CD4-positive, alpha-beta T cell (primary cell): ENCODE measurements at regions not wholly inside any gene's neighbourhood (a gene's known extent, or its start where the extent isn't known, plus 50 kb on each side); places are given as distances from the start of the nearest gene placed in this dataset.

Source experiments
- ATAC-seq: fragments of 200-7000 bp; cut with Tn5 transposase; one replicate; pipeline ENCODE4 v1.10.0; 2022; ENCODE audit warnings: mild to moderate bottlenecking; ENCODE audit not compliant: poor library complexity
- CTCF ChIA-PET: fragments of 350-600 bp; sonication (Branson Sonifier 250); formaldehyde crosslinking; loops from one replicate; lab custom pipeline; 2021; ENCODE audit warnings: antibody characterized with exemption, inconsistent platforms; lab: Charles Lee
- POLR2A ChIA-PET: fragments of 350-600 bp; sonication (Branson Sonifier 250); formaldehyde crosslinking; loops from one replicate; lab custom pipeline; 2021; ENCODE audit warnings: antibody characterized with exemption, inconsistent platforms; lab: Charles Lee
- DNase-seq, 14 experiments: peaks; one replicate each; pipeline ENCODE4 v3.0.0-alpha.2; 2013 to 2020; ENCODE audit warnings: mixed read lengths in 2 of 14
- H3K27ac ChIP-seq, 2 donors: one replicate each; pipeline versions ENCODE4 v1.5.1 to v1.7.0; 2013; ENCODE audit warnings: low read length in 2 of 2, low read depth in 1 of 2, mild to moderate bottlenecking in 1 of 2
- H3K27me3 ChIP-seq, 2 experiments: 1 replicate in 1 of 2; 2 replicates in 1 of 2; pipeline versions ENCODE4 v1.6.1 to v1.7.0; 2013; ENCODE audit warnings: low read length in 2 of 2, control low read depth in 1 of 2, mild to moderate bottlenecking in 1 of 2, moderate library complexity in 1 of 2; ENCODE audit not compliant: insufficient read depth in 2 of 2, control insufficient read depth in 1 of 2
- H3K36me3 ChIP-seq: one replicate; pipeline ENCODE4 v1.6.1; 2013; ENCODE audit warnings: low read length, control low read depth; ENCODE audit not compliant: insufficient read depth
- H3K4me1 ChIP-seq: one replicate; pipeline ENCODE4 v1.6.1; 2013; ENCODE audit warnings: low read length, control low read depth; ENCODE audit not compliant: insufficient read depth
- H3K4me3 ChIP-seq: one replicate; pipeline ENCODE4 v1.5.1; 2013; ENCODE audit warnings: mild to moderate bottlenecking, low read length, moderate library complexity
- H3K9me3 ChIP-seq, 2 experiments: 1 replicate in 1 of 2; 2 replicates in 1 of 2; pipeline versions ENCODE4 v1.6.1 to v1.7.0; 2013; ENCODE audit warnings: low read length in 2 of 2, mild to moderate bottlenecking in 2 of 2, control low read depth in 1 of 2, moderate library complexity in 1 of 2; ENCODE audit not compliant: control insufficient read depth in 1 of 2, insufficient read depth in 1 of 2
- H3K27ac Mint-ChIP-seq: one replicate; pipeline ENCODE4 v1.8.0; 2020; ENCODE audit warnings: mixed read lengths
- H3K27me3 Mint-ChIP-seq: one replicate; pipeline ENCODE4 v1.8.0; 2021; ENCODE audit warnings: mixed read lengths
- H3K36me3 Mint-ChIP-seq: one replicate; pipeline ENCODE4 v1.8.0; 2021; ENCODE audit warnings: low read depth, mixed read lengths
- H3K4me1 Mint-ChIP-seq: one replicate; pipeline ENCODE4 v1.8.0; 2021; ENCODE audit warnings: low read depth, mixed read lengths
- H3K4me3 Mint-ChIP-seq: one replicate; pipeline ENCODE4 v1.8.0; 2020; ENCODE audit warnings: mild to moderate bottlenecking, mixed read lengths
- H3K9me3 Mint-ChIP-seq: one replicate; pipeline ENCODE4 v1.8.0; 2020; ENCODE audit warnings: mixed read lengths
- CTCF ChIP-seq: fragments of 200-600 bp; IDR thresholded peaks from one replicate; pipeline ENCODE4 v1.8.0; 2022; ENCODE audit warnings: antibody characterized with exemption, mild to moderate bottlenecking
- intact Hi-C, 2 experiments: fragments of 100-400 bp; cut with DNase I in 1 of 2; cut with micrococcal nuclease in 1 of 2; formaldehyde crosslinking; loops; one replicate each; pipeline versions ENCODE4 v1.15.1 to v1.9.0; 2023 to 2025; cut with DNase I, micrococcal nuclease

GRCh38 chr12:126218697-126219096 is 1153.5 kb downstream of the AACS start:
- no peaks in the 10 kb centered on the region for H3K27me3 ChIP-seq
- intact Hi-C loops, result no loop called here
- no peaks in the 10 kb centered on the region for H3K36me3 Mint-ChIP-seq
- no peak overlapping the region for H3K4me3 ChIP-seq
- ATAC-seq (no peak), DNase-seq (no peak)
- no peak for TF ChIP-seq CTCF
- CTCF ChIA-PET, result interaction anchor here (1.2 kb wide), 1 partner anchor 13 kb away, joined by 4 read pairs; no protein-coding TSS in a partner anchor
- H3K27ac ChIP-seq, result no peak overlapping the region
- H3K9me3 ChIP-seq, result peaks cover 0 to 7% of the 10 kb centered on the region in 2 experiments
- H3K4me1 Mint-ChIP-seq, result no peaks in the 10 kb centered on the region
- H3K27me3 Mint-ChIP-seq, result no peaks in the 10 kb centered on the region
- H3K27ac Mint-ChIP-seq, result no peak overlapping the region
- no peaks in the 10 kb centered on the region for H3K36me3 ChIP-seq
- POLR2A ChIA-PET, result no interaction called here
- H3K4me3 Mint-ChIP-seq, result no peak overlapping the region
- H3K9me3 Mint-ChIP-seq, result no peaks in the 10 kb centered on the region
- H3K4me1 ChIP-seq, result no peaks in the 10 kb centered on the region

GRCh38 chr12:126219139-126219538 is 1153.9 kb downstream of the AACS start:
- intact Hi-C loops, result no loop called here
- no peaks in the 10 kb centered on the region for H3K36me3 Mint-ChIP-seq
- Histone ChIP-seq H3K27ac (no peak overlapping the region), H3K4me3 (no peak overlapping the region), H3K36me3 (no peaks in the 10 kb centered on the region), H3K4me1 (no peaks in the 10 kb centered on the region), H3K9me3 (peaks cover 0 to 7% of the 10 kb centered on the region in 2 experiments), H3K27me3 (no peaks in the 10 kb centered on the region)
- H3K9me3 Mint-ChIP-seq, result no peaks in the 10 kb centered on the region
- DNase-seq (no peak), ATAC-seq (no peak)
- TF ChIP-seq CTCF, result no peak
- no peak overlapping the region for H3K4me3 Mint-ChIP-seq
- ChIA-PET CTCF (interaction anchor here (1.2 kb wide), 1 partner anchor 13 kb away, joined by 4 read pairs; no protein-coding TSS in a partner anchor), POLR2A (no interaction called here)
- H3K4me1 Mint-ChIP-seq, result no peaks in the 10 kb centered on the region
- no peaks in the 10 kb centered on the region for H3K27me3 Mint-ChIP-seq
- no peak overlapping the region for H3K27ac Mint-ChIP-seq

- peaks cover 0 to 7% of the 10 kb centered on the region in 2 experiments for H3K9me3 ChIP-seq
- Mint-ChIP-seq H3K27ac (no peak overlapping the region), H3K4me1 (no peaks in the 10 kb centered on the region), H3K36me3 (no peaks in the 10 kb centered on the region), H3K9me3 (no peaks in the 10 kb centered on the region), H3K27me3 (no peaks in the 10 kb centered on the region), H3K4me3 (no peak overlapping the region)
- ChIA-PET POLR2A (no interaction called here), CTCF (no interaction called here)
- H3K4me1 ChIP-seq, result no peaks in the 10 kb centered on the region
- DNase-seq (no peak), ATAC-seq (no peak)
- H3K36me3 ChIP-seq, result no peaks in the 10 kb centered on the region
- H3K4me3 ChIP-seq, result no peak overlapping the region
- H3K27me3 ChIP-seq, result no peaks in the 10 kb centered on the region
- no peak for TF ChIP-seq CTCF
- intact Hi-C loops, result no loop called here
- no peak overlapping the region for H3K27ac ChIP-seq
These were observed 1154.5 kb downstream of the AACS start for GRCh38 chr12:126219654-126220279.
